ENCODE measurements at regions not wholly inside any gene's neighbourhood (a gene's known extent, or its start where the extent isn't known, plus 50 kb on each side); places are given as distances from the start of the nearest gene placed in this dataset.
A peak's percentile ranks its signal among the peaks of the same experiment; 100 is the strongest.

- DNase-seq: no peak
Observed at GRCh38 chr12:41891226-41891625, 253.4 kb downstream of the GXYLT1 start.

- no peak for DNase-seq
Observed at GRCh38 chr12:41888285-41888684, 256.4 kb downstream of the GXYLT1 start.

GRCh38 chr12:41881891-41882805 lies 262.5 kb downstream of the GXYLT1 start:
- DNase-seq: no peak

- no peak for DNase-seq
Observed at GRCh38 chr12:41869432-41869831, 275.2 kb downstream of the GXYLT1 start.

- DNase-seq: no peak
Observed at GRCh38 chr12:41866878-41867430, 277.7 kb downstream of the GXYLT1 start.

- DNase-seq: no peak
Observed at GRCh38 chr12:41856228-41856627, 288.4 kb downstream of the GXYLT1 start.

- DNase-seq: no peak
Observed at GRCh38 chr12:41850046-41850445, 294.6 kb downstream of the GXYLT1 start.

GRCh38 chr12:41846718-41847117 lies 298.0 kb downstream of the GXYLT1 start:
- DNase-seq: no peak

GRCh38 chr12:41836416-41836815 lies 308.3 kb downstream of the GXYLT1 start:
- DNase-seq: no peak

- DNase-seq: no peak
Observed at GRCh38 chr12:41835556-41835955, 309.1 kb downstream of the GXYLT1 start.

GRCh38 chr12:41819948-41820347 lies 324.7 kb downstream of the GXYLT1 start:
- DNase-seq: no peak

GRCh38 chr12:41804026-41804425 lies 340.6 kb downstream of the GXYLT1 start:
- no peak for DNase-seq

- DNase-seq: no peak
Observed at GRCh38 chr12:41802803-41803202, 341.9 kb downstream of the GXYLT1 start.

- no peak for DNase-seq
Observed at GRCh38 chr12:41801261-41801660, 343.4 kb downstream of the GXYLT1 start.

GRCh38 chr12:41799671-41800070 lies 345.0 kb downstream of the GXYLT1 start:
- DNase-seq: no peak

GRCh38 chr12:41795910-41796309 lies 348.8 kb downstream of the GXYLT1 start:
- DNase-seq: no peak

- peak; percentile 27 for DNase-seq
Observed at GRCh38 chr12:41795051-41795600, 349.5 kb downstream of the GXYLT1 start.

GRCh38 chr12:41794336-41794735 lies 350.3 kb downstream of the GXYLT1 start:
- DNase-seq: no peak

- no peak for DNase-seq
Observed at GRCh38 chr12:41784957-41785356, 359.7 kb downstream of the GXYLT1 start.

GRCh38 chr12:41778934-41779333 lies 365.7 kb downstream of the GXYLT1 start:
- no peak for DNase-seq

GRCh38 chr12:41777064-41777790 lies 367.4 kb downstream of the GXYLT1 start:
- DNase-seq: no peak

- no peak for DNase-seq
Observed at GRCh38 chr12:41772478-41772877, 372.2 kb downstream of the GXYLT1 start.

Measured in muscle of arm (tissue), 1 donor.